GM18498 (cell line): ENCODE measurements at regions not wholly inside any gene's neighbourhood (a gene's known extent, or its start where the extent isn't known, plus 50 kb on each side); places are given as distances from the start of the nearest gene placed in this dataset.

ENCODE experiments used
- ATAC-seq: cut with Tn5 transposase; IDR thresholded peaks from one replicate; pipeline ENCODE4 v1.9.1; 2021; ENCODE audit warnings: mild to moderate bottlenecking, moderate library complexity; ENCODE audit not compliant: unreplicated experiment

GRCh38 chr1:5751833-5752745 is 240.1 kb downstream of the NPHP4 start:
- no peak for ATAC-seq

- no peak for ATAC-seq
Measured at GRCh38 chr1:5751163-5751540, 241.1 kb downstream of the NPHP4 start.

GRCh38 chr1:5750186-5751162 is 241.8 kb downstream of the NPHP4 start:
- no peak for ATAC-seq

GRCh38 chr1:5748286-5749225 is 243.7 kb downstream of the NPHP4 start:
- ATAC-seq, result no peak

- ATAC-seq, result no peak
Measured at GRCh38 chr1:5747426-5748285, 244.6 kb downstream of the NPHP4 start.

- no peak for ATAC-seq
Measured at GRCh38 chr1:5746611-5747425, 245.4 kb downstream of the NPHP4 start.

GRCh38 chr1:5745800-5746610 is 246.2 kb downstream of the NPHP4 start:
- ATAC-seq, result peak; percentile 66

GRCh38 chr1:5744911-5745799 is 247.1 kb downstream of the NPHP4 start:
- no peak for ATAC-seq

GRCh38 chr1:5744341-5744740 is 247.9 kb downstream of the NPHP4 start:
- no peak for ATAC-seq

GRCh38 chr1:5743435-5744095 is 248.7 kb downstream of the NPHP4 start:
- ATAC-seq, result no peak

- no peak for ATAC-seq
Measured at GRCh38 chr1:5742801-5743200, 249.4 kb downstream of the NPHP4 start.

- no peak for ATAC-seq
Measured at GRCh38 chr1:5742032-5742431, 250.2 kb downstream of the NPHP4 start.

- no peak for ATAC-seq
Measured at GRCh38 chr1:5740865-5741860, 251.1 kb downstream of the NPHP4 start.

GRCh38 chr1:5740450-5740849 is 251.8 kb downstream of the NPHP4 start:
- ATAC-seq, result no peak

- no peak for ATAC-seq
Measured at GRCh38 chr1:5739561-5740078, 252.6 kb downstream of the NPHP4 start.
